ENCODE measurements at regions not wholly inside any gene's neighbourhood (a gene's known extent, or its start where the extent isn't known, plus 50 kb on each side); places are given as distances from the start of the nearest gene placed in this dataset.

- no peak for DNase-seq (ENCODE audit: low spot score)
- POLR2A ChIA-PET, result no interaction called here
- Mint-ChIP-seq H3K4me3 (no peak overlapping the region), H3K27ac (no peak overlapping the region), H3K9me3 (peaks cover 6% of the 10 kb centered on the region), H3K4me1 (peaks cover 2% of the 10 kb centered on the region; the same call in 1 of the 2 replicates), H3K36me3 (peaks cover 2% of the 10 kb centered on the region; the same call in 1 of the 2 replicates), H3K27me3 (ENCODE audit: low read depth) (no peaks in the 10 kb centered on the region)
- CTCF ChIA-PET, result no interaction called here
- TF ChIP-seq CREM (CRISPR knock-in tag; IDR thresholded peaks at IDR 0.05) (no peak), ZNF281 (CRISPR knock-in tag; IDR thresholded peaks at IDR 0.05) (no peak), NR2C2 (CRISPR knock-in tag; IDR thresholded peaks at IDR 0.05) (no peak), ATF3 (CRISPR knock-in tag; conservative IDR thresholded peaks at IDR 0.05) (no peak), MXD4 (CRISPR knock-in tag; IDR thresholded peaks at IDR 0.05; ENCODE audit: borderline replicate concordance) (no peak), NFE2L1 (CRISPR knock-in tag; IDR thresholded peaks at IDR 0.05) (no peak), TEAD4 (CRISPR knock-in tag; IDR thresholded peaks at IDR 0.05) (no peak), CDX4 (CRISPR knock-in tag; IDR thresholded peaks at IDR 0.05; ENCODE audit: borderline replicate concordance) (no peak), ZNF416 (CRISPR knock-in tag; IDR thresholded peaks at IDR 0.05) (no peak), IRF1 (CRISPR knock-in tag; IDR thresholded peaks at IDR 0.05) (no peak), IRF2 (CRISPR knock-in tag; IDR thresholded peaks at IDR 0.05; ENCODE audit: borderline replicate concordance, low read depth) (no peak), ELF4 (CRISPR knock-in tag; IDR thresholded peaks at IDR 0.05; ENCODE audit: low read depth) (no peak), RELA (CRISPR knock-in tag; IDR thresholded peaks at IDR 0.05; ENCODE audit: borderline replicate concordance) (no peak)
- ATAC-seq, result no peak
These were observed 64.5 kb downstream of the SEC61B start for GRCh38 chr9:99286536-99286935.

GRCh38 chr9:99287641-99288040 lies 65.6 kb downstream of the SEC61B start:
- ChIA-PET CTCF (no interaction called here), POLR2A (no interaction called here)
- Mint-ChIP-seq H3K9me3 (peaks cover 6% of the 10 kb centered on the region), H3K4me3 (no peak overlapping the region), H3K27ac (no peak overlapping the region), H3K36me3 (peaks cover 2% of the 10 kb centered on the region; the same call in 1 of the 2 replicates), H3K4me1 (peaks cover 6% of the 10 kb centered on the region), H3K27me3 (ENCODE audit: low read depth) (no peaks in the 10 kb centered on the region)
- no peak for ATAC-seq
- DNase-seq (ENCODE audit: low spot score), result no peak
- TF ChIP-seq SOX15 (CRISPR knock-in tag; IDR thresholded peaks at IDR 0.05) (no peak), HMGXB4 (CRISPR knock-in tag; IDR thresholded peaks at IDR 0.05) (no peak), ZNF416 (CRISPR knock-in tag; IDR thresholded peaks at IDR 0.05) (no peak), ZBTB43 (CRISPR knock-in tag; IDR thresholded peaks at IDR 0.05) (no peak), ZNF263 (CRISPR knock-in tag; IDR thresholded peaks at IDR 0.05; ENCODE audit: low read depth) (no peak), IRF2 (CRISPR knock-in tag; IDR thresholded peaks at IDR 0.05; ENCODE audit: borderline replicate concordance, low read depth) (no peak), TP53 (CRISPR knock-in tag; IDR thresholded peaks at IDR 0.05) (no peak), ZNF232 (CRISPR knock-in tag; IDR thresholded peaks at IDR 0.05) (no peak), ZNF425 (CRISPR knock-in tag; conservative IDR thresholded peaks at IDR 0.05) (no peak), AFF4 (CRISPR knock-in tag; IDR thresholded peaks at IDR 0.05; ENCODE audit: borderline replicate concordance) (no peak)

Data from WTC11 (cell line).